OCI-LY3 (cell line): ENCODE measurements at regions not wholly inside any gene's neighbourhood (a gene's known extent, or its start where the extent isn't known, plus 50 kb on each side); places are given as distances from the start of the nearest gene placed in this dataset.

ENCODE experiments used
- CTCF ChIP-seq: fragments of 200-600, 300-600 bp; sonication (generic); IDR thresholded peaks from 2 replicates; pipeline ENCODE4 v1.5.1; 2014; ENCODE audit warnings: antibody characterized with exemption, low read length, low read depth
- EZH2phosphoT487 ChIP-seq: fragments of 200-600 bp; shearing (Covaris generic); IDR thresholded peaks from 2 replicates; pipeline ENCODE4 v1.6.1; 2018; ENCODE audit warnings: antibody characterized with exemption, mixed run types, low read depth

GRCh38 chr6:85357651-85358050 lies 92.2 kb upstream of the NT5E start:
- TF ChIP-seq CTCF = no peak
- no peak for TF ChIP-seq EZH2phosphoT487
